K562 (cell line): ENCODE measurements at regions not wholly inside any gene's neighbourhood (a gene's known extent, or its start where the extent isn't known, plus 50 kb on each side); places are given as distances from the start of the nearest gene placed in this dataset.

ENCODE experiments used
- ATAC-seq: fragments of 200-7000 bp; cut with Tn5 transposase; 3 replicates; pipeline ENCODE4 v1.9.1; 2020; ENCODE audit warnings: moderate library complexity
- BruUV-seq: library from RNA; stranded (reverse); fragments of 400-500 nt; replicated peaks from 2 replicates; lab custom pipeline; 2021; lab: Mats Ljungman, UMichigan
- CTCF ChIA-PET: fragments of 300-600 bp; formaldehyde crosslinking; extraction: SDS; loops from one replicate; lab custom pipeline; 2021; ENCODE audit warnings: low intra/inter-chr PET ratio; lab: Yijun Ruan, JAX
- POLR2A ChIA-PET: fragments of 300-600, 350-650 bp; sonication (Branson Sonifier 250); formaldehyde crosslinking; extraction: SDS; loops from one replicate; lab custom pipeline; 2021; ENCODE audit warnings: antibody characterized with exemption, inconsistent platforms; lab: Yijun Ruan, JAX
- DNase-seq, 4 experiments: peaks; one replicate each; pipeline versions ENCODE4 v3.0.0 to v3.0.0-alpha.2; 2011 to 2018; ENCODE audit warnings: low spot score in 3 of 4, mixed read lengths in 3 of 4; ENCODE audit errors: extremely low read depth in 1 of 4
- FAIRE-seq: peaks from 2 replicates; lab custom pipeline; 2011; peaks lifted over from hg19 to GRCh38; lab: Jason Lieb, UNC
- H2AFZ ChIP-seq: 2 replicates; pipeline ENCODE4 v1.6.0; 2011; ENCODE audit warnings: low read depth, low read length, control low read depth, inconsistent platforms
- H3K27ac ChIP-seq: fragments of 200-600 bp; 3 replicates; pipeline ENCODE4 v1.8.0; 2011; ENCODE audit warnings: low read depth, mild to moderate bottlenecking, control low read depth, inconsistent platforms, low read length, moderate library complexity, mixed read lengths; ENCODE audit errors: extremely low read depth
- H3K27me3 ChIP-seq, 2 experiments: fragments of 300-600 bp in 1 of 2; 2 replicates in 1 of 2; 3 replicates in 1 of 2; pipeline versions ENCODE4 v1.6.0 to v1.8.0; 2011; ENCODE audit warnings: inconsistent platforms in 2 of 2, low read length in 2 of 2, mild to moderate bottlenecking in 1 of 2, mixed read lengths in 1 of 2, moderate library complexity in 1 of 2; ENCODE audit not compliant: control insufficient read depth in 2 of 2, insufficient read depth in 2 of 2
- H3K36me3 ChIP-seq: fragments of 300-600 bp; 3 replicates; pipeline ENCODE4 v1.8.0; 2011; ENCODE audit warnings: mild to moderate bottlenecking, low read length, inconsistent platforms; ENCODE audit not compliant: control insufficient read depth, insufficient read depth
- H3K4me1 ChIP-seq, 2 experiments: fragments of 200-600 bp in 1 of 2; replicated peaks in 1 of 2; 2 replicates in 1 of 2; 3 replicates in 1 of 2; pipeline versions ENCODE4 v1.5.1 to v1.8.0; 2011; ENCODE audit warnings: inconsistent platforms in 2 of 2, low read length in 2 of 2, mild to moderate bottlenecking in 1 of 2, mixed read lengths in 1 of 2, moderate library complexity in 1 of 2; ENCODE audit not compliant: control insufficient read depth in 2 of 2, insufficient read depth in 2 of 2
- H3K4me2 ChIP-seq: 2 replicates; pipeline ENCODE4 v1.6.1; 2011; ENCODE audit warnings: low read length, control low read depth, inconsistent platforms, mixed read lengths; ENCODE audit not compliant: insufficient read depth
- H3K4me3 ChIP-seq: fragments of 200-600 bp; sonication (generic), shearing (Covaris generic); 2 replicates; pipeline ENCODE4 v1.5.1; 2016; ENCODE audit warnings: control low read depth, inconsistent platforms
- H3K79me2 ChIP-seq: fragments of 200-600 bp; 3 replicates; pipeline ENCODE4 v1.8.0; 2011; ENCODE audit warnings: low read length, inconsistent platforms; ENCODE audit not compliant: control insufficient read depth, insufficient read depth
- H3K9ac ChIP-seq, 2 experiments: 2 replicates each; pipeline versions ENCODE4 v1.6.0 to v1.6.1; 2011; ENCODE audit warnings: low read depth in 2 of 2, low read length in 2 of 2, control low read depth in 1 of 2, inconsistent platforms in 1 of 2, mild to moderate bottlenecking in 1 of 2, mixed read lengths in 1 of 2; ENCODE audit not compliant: insufficient read depth in 1 of 2
- H3K9me1 ChIP-seq: one replicate; pipeline ENCODE4 v1.6.0; 2011; ENCODE audit warnings: inconsistent platforms, mild to moderate bottlenecking, low read length, moderate library complexity; ENCODE audit not compliant: control insufficient read depth, insufficient read depth
- H3K9me3 ChIP-seq: replicated peaks from 2 replicates; pipeline ENCODE4 v1.5.1; 2011; ENCODE audit warnings: low read depth, low read length, inconsistent platforms; ENCODE audit not compliant: control insufficient read depth, insufficient read depth
- H4K20me1 ChIP-seq: replicated peaks from 2 replicates; pipeline ENCODE4 v1.6.1; 2011; ENCODE audit warnings: low read length, inconsistent platforms, mixed read lengths; ENCODE audit not compliant: control insufficient read depth, insufficient read depth
- CBFA2T2 ChIP-seq: fragments of 450-650 bp; conservative IDR thresholded peaks from 2 replicates; pipeline ENCODE4 v1.6.1; 2017; ENCODE audit warnings: mild to moderate bottlenecking
- HNRNPL ChIP-seq: fragments of 200-400 bp; formaldehyde crosslinking; IDR thresholded peaks from 2 replicates; pipeline ENCODE4 v1.6.1; 2017; ENCODE audit warnings: low read depth, mild to moderate bottlenecking, low read length
- JUN ChIP-seq, 2 experiments: sonication (generic) in 1 of 2; formaldehyde crosslinking in 1 of 2; IDR thresholded peaks; 2 replicates each; pipeline versions ENCODE4 v1.6.1 to v1.8.0; 2012 to 2022; ENCODE audit warnings: borderline replicate concordance in 2 of 2, mild to moderate bottlenecking in 2 of 2, improper control_type of control experiment in 1 of 2, low read depth in 1 of 2, low read length in 1 of 2, missing genetic modification reagents in 1 of 2
- KDM1A ChIP-seq, 2 experiments: fragments of 450-650 bp; IDR thresholded peaks; 2 replicates each; pipeline ENCODE4 v1.6.1; 2016; ENCODE audit warnings: mild to moderate bottlenecking in 2 of 2
- PTBP1 ChIP-seq: fragments of 200-400 bp; formaldehyde crosslinking; IDR thresholded peaks from 2 replicates; pipeline ENCODE4 v1.6.1; 2017; ENCODE audit warnings: low read depth, low read length
- PURB ChIP-seq: sonication (generic); formaldehyde crosslinking; IDR thresholded peaks from 2 replicates; pipeline ENCODE4 v1.9.0; 2021; ENCODE audit warnings: low read depth, mild to moderate bottlenecking, missing genetic modification reagents
- RBM25 ChIP-seq: fragments of 200-400 bp; formaldehyde crosslinking; IDR thresholded peaks from 2 replicates; pipeline ENCODE4 v1.6.1; 2018; ENCODE audit warnings: low read length, low read depth, moderate library complexity; ENCODE audit not compliant: severe bottlenecking
- TBP ChIP-seq: optimal IDR thresholded peaks from 2 replicates; pipeline ENCODE3; 2011; ENCODE audit warnings: low read depth, low read length, improper control_type of control experiment
- WHSC1 ChIP-seq: IDR thresholded peaks from one replicate; pipeline ENCODE4 v1.6.1; 2012; ENCODE audit warnings: low read length, control low read depth, inconsistent platforms
- XRCC3 ChIP-seq: fragments of 450-650 bp; IDR thresholded peaks from 2 replicates; pipeline ENCODE4 v1.6.1; 2017; ENCODE audit warnings: mild to moderate bottlenecking, moderate library complexity
- YBX1 ChIP-seq: fragments of 450-650 bp; IDR thresholded peaks from 2 replicates; pipeline ENCODE4 v1.7.1; 2016; ENCODE audit warnings: mild to moderate bottlenecking
- ZNF175 ChIP-seq: fragments of 200-800 bp; sonication (Bioruptor generic); IDR thresholded peaks from 2 replicates; pipeline ENCODE4 v1.6.1; 2016; ENCODE audit warnings: low read depth, mild to moderate bottlenecking, missing genetic modification characterization, missing compliant biosample characterization
- ZNF3 ChIP-seq: fragments of 250-450 bp; sonication (Bioruptor Pico); IDR thresholded peaks from 2 replicates; pipeline ENCODE4 v1.5.0; 2021; ENCODE audit warnings: mild to moderate bottlenecking, moderate library complexity
- ZNF717 ChIP-seq: fragments of 250-450 bp; sonication (Bioruptor Pico); IDR thresholded peaks from 2 replicates; pipeline ENCODE4 v1.5.0; 2021
- WGBS: fragments of 100-300 bp; shearing (Covaris generic); methylation state at CpG from one replicate; pipeline ENCODE4 v1.1.6; 2016; ENCODE audit warnings: low coverage, mixed read lengths; ENCODE audit not compliant: insufficient coverage; ENCODE audit errors: missing lambda C conversion rate; 5-methylcytosine and 5-hydroxymethylcytosine counted together
- in situ Hi-C: fragments of 300-500 bp; cut with MboI; formaldehyde crosslinking; loops from 4 replicates; pipeline ENCODE4 v1.15.0; 2018; ENCODE audit warnings: inconsistent platforms, mixed read lengths
- intact Hi-C: fragments of 100-400 bp; cut with micrococcal nuclease; formaldehyde crosslinking; loops from 2 replicates; pipeline ENCODE4 v1.14.2; 2022
- TF ChIP-seq, protein P1 (sequence below): fragments of 250-450 bp; sonication (Bioruptor Pico); IDR thresholded peaks from 2 replicates; pipeline ENCODE4 v1.8.0; 2021; ENCODE audit warnings: borderline replicate concordance, mild to moderate bottlenecking, moderate library complexity; ENCODE audit not compliant: poor library complexity, severe bottlenecking

DNA sequence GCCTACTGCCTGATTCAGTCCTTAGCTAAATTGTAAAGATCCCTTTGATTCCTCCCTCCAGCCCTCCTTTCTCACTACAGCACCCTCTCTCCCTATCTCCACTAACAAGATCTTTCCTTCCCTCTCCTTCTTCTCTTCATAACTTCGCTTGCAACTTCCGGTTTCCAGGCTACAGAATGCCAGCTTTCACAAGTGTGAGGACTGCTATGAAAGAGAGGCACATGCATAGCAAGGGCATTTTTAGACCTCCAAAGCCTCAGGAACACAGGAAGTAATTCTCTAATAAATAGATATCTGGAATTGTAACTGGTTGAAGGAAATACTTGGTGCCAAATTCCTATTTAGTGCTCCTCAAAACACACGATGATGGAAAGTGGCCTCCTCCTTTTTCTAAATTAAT lies 196.7 kb downstream of the HLX start (continued):
- TF ChIP-seq ZNF3 (CRISPR knock-in tag), result no peak

DNA sequence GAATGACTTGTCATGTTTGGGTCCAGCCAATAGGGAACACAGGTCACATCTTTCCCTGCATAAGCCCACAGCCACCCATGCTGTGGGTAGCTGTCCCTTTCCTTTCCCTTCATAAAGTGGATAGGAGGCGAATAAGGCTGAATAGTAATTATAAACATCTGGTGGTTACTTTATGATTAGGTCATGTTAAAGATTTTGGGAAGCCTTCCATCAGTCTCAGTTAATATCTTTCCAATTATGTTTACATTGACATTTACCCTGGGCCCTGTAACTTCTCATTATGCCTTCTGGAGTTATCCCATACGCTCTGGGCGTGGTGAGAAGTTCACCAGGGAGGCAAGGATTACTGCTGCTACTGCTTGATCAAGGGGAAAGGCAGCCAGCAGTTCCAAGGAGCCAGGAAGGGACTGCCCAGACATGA lies 197.2 kb downstream of the HLX start:
- H3K4me1 ChIP-seq, result no peaks in the 10 kb centered on the region
- WGBS, result 25% methylated on average over 3 of the region's 3 CpGs
- no peak overlapping the region for H3K9ac ChIP-seq
- intact Hi-C loops, result no loop called here
- ATAC-seq (no peak), FAIRE-seq (no peak), DNase-seq (no peak)
- H3K27ac ChIP-seq, result no peak overlapping the region
- no TSS peak for BruUV-seq
- H2AFZ ChIP-seq, result peak overlapping the region; percentile 49; the same call in 1 of the 2 replicates
- H3K9me3 ChIP-seq, result no peaks in the 10 kb centered on the region
- no peak overlapping the region for H3K4me2 ChIP-seq
- ChIA-PET POLR2A (no interaction called here), CTCF (no interaction called here)
- no peaks in the 10 kb centered on the region for H3K9me1 ChIP-seq
- no peak overlapping the region for H3K4me3 ChIP-seq
- no peaks in the 10 kb centered on the region for H4K20me1 ChIP-seq
- no peaks in the 10 kb centered on the region for H3K79me2 ChIP-seq
- H3K27me3 ChIP-seq, result no peaks in the 10 kb centered on the region
- in situ Hi-C loops, result no loop called here
- no peaks in the 10 kb centered on the region for H3K36me3 ChIP-seq
- TF ChIP-seq, protein P1, sequence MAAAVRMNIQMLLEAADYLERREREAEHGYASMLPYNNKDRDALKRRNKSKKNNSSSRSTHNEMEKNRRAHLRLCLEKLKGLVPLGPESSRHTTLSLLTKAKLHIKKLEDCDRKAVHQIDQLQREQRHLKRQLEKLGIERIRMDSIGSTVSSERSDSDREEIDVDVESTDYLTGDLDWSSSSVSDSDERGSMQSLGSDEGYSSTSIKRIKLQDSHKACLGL (CRISPR knock-in tag), result no peak
- TF ChIP-seq WHSC1, result no peak
- TF ChIP-seq ZNF717 (CRISPR knock-in tag), result no peak
- no peak for TF ChIP-seq XRCC3
- TF ChIP-seq RBM25, result no peak
- no peak for TF ChIP-seq YBX1
- no peak for TF ChIP-seq PURB (CRISPR knock-in tag)
- TF ChIP-seq TBP, result no peak
- no peak for TF ChIP-seq KDM1A (IDR thresholded peaks at IDR 0.05)
- no peak for TF ChIP-seq ZNF175
- TF ChIP-seq CBFA2T2, result no peak
- TF ChIP-seq HNRNPL, result no peak
- no peak for TF ChIP-seq PTBP1
- TF ChIP-seq JUN (IDR thresholded peaks at IDR 0.05; ENCODE audit: borderline replicate concordance, low read depth, low read length), result no peak
- no peak for TF ChIP-seq JUN (CRISPR knock-in tag; IDR thresholded peaks at IDR 0.05; ENCODE audit: borderline replicate concordance)
